Activated CD4-positive, alpha-beta T cell treated with anti-CD3 and anti-CD28 coated beads, Interleukin-2, amount 10 ng/mL, durations not matched to agents 24 days and 14 days (primary cell): ENCODE measurements at regions not wholly inside any gene's neighbourhood (a gene's known extent, or its start where the extent isn't known, plus 50 kb on each side); places are given as distances from the start of the nearest gene placed in this dataset.
"Not testable (repeated sequence)": the region's sequence is repeated elsewhere in the genome, so short reads cannot be mapped to it uniquely, and the experiment has no call there.

ENCODE experiments used
- DNase-seq: peaks from one replicate; pipeline ENCODE4 v3.0.0; 2022
- H3K27ac Mint-ChIP-seq: one replicate; pipeline ENCODE4 v1.8.0; 2022; ENCODE audit warnings: mild to moderate bottlenecking, mixed read lengths
- H3K27me3 Mint-ChIP-seq: one replicate; pipeline ENCODE4 v1.8.0; 2022; ENCODE audit warnings: mixed read lengths
- H3K36me3 Mint-ChIP-seq: one replicate; pipeline ENCODE4 v1.8.0; 2022; ENCODE audit warnings: low read depth, mild to moderate bottlenecking, mixed read lengths
- H3K4me1 Mint-ChIP-seq: one replicate; pipeline ENCODE4 v1.8.0; 2021; ENCODE audit warnings: mixed read lengths
- H3K4me3 Mint-ChIP-seq: one replicate; pipeline ENCODE4 v1.8.0; 2022; ENCODE audit warnings: mild to moderate bottlenecking, moderate library complexity, mixed read lengths
- H3K9me3 Mint-ChIP-seq: one replicate; pipeline ENCODE4 v1.8.0; 2021; ENCODE audit warnings: mixed read lengths
- intact Hi-C: fragments of 100-400 bp; cut with micrococcal nuclease; formaldehyde crosslinking; loops from one replicate; pipeline ENCODE4 v1.15.1; 2023

GRCh38 chr7:55715247-55715867, 143.1 kb upstream of the VOPP1 start:
- H3K27me3 Mint-ChIP-seq, H3K4me3 Mint-ChIP-seq, H3K36me3 Mint-ChIP-seq, H3K9me3 Mint-ChIP-seq, DNase-seq, intact Hi-C loops, H3K4me1 Mint-ChIP-seq, H3K27ac Mint-ChIP-seq: not testable (repeated sequence)

- H3K27me3 Mint-ChIP-seq, H3K4me1 Mint-ChIP-seq, H3K9me3 Mint-ChIP-seq, H3K36me3 Mint-ChIP-seq, DNase-seq, intact Hi-C loops, H3K4me3 Mint-ChIP-seq, H3K27ac Mint-ChIP-seq: not testable (repeated sequence)
Observed at GRCh38 chr7:55714370-55714769, 142.1 kb upstream of the VOPP1 start.

GRCh38 chr7:55710312-55710711, 138.0 kb upstream of the VOPP1 start:
- H3K4me1 Mint-ChIP-seq, H3K4me3 Mint-ChIP-seq, intact Hi-C loops, DNase-seq, H3K36me3 Mint-ChIP-seq, H3K27ac Mint-ChIP-seq, H3K27me3 Mint-ChIP-seq, H3K9me3 Mint-ChIP-seq: not testable (repeated sequence)

GRCh38 chr7:55708028-55708427, 135.7 kb upstream of the VOPP1 start:
- H3K9me3 Mint-ChIP-seq, H3K4me3 Mint-ChIP-seq, H3K27me3 Mint-ChIP-seq, DNase-seq, H3K4me1 Mint-ChIP-seq, H3K27ac Mint-ChIP-seq, H3K36me3 Mint-ChIP-seq, intact Hi-C loops: not testable (repeated sequence)

GRCh38 chr7:55707410-55707809, 135.1 kb upstream of the VOPP1 start:
- H3K27me3 Mint-ChIP-seq, DNase-seq, H3K9me3 Mint-ChIP-seq, H3K4me1 Mint-ChIP-seq, H3K27ac Mint-ChIP-seq, H3K4me3 Mint-ChIP-seq, H3K36me3 Mint-ChIP-seq, intact Hi-C loops: not testable (repeated sequence)

GRCh38 chr7:55706451-55707195, 134.3 kb upstream of the VOPP1 start:
- H3K9me3 Mint-ChIP-seq, intact Hi-C loops, H3K27ac Mint-ChIP-seq: not testable (repeated sequence)

GRCh38 chr7:55705728-55706450, 133.6 kb upstream of the VOPP1 start:
- H3K4me3 Mint-ChIP-seq, H3K27ac Mint-ChIP-seq, DNase-seq, H3K36me3 Mint-ChIP-seq, intact Hi-C loops, H3K27me3 Mint-ChIP-seq, H3K4me1 Mint-ChIP-seq, H3K9me3 Mint-ChIP-seq: not testable (repeated sequence)

More at GRCh38 chr7:55706451-55707195, 134.3 kb upstream of the VOPP1 start:
- not testable (repeated sequence) for H3K4me1 Mint-ChIP-seq, H3K36me3 Mint-ChIP-seq, DNase-seq, H3K4me3 Mint-ChIP-seq, H3K27me3 Mint-ChIP-seq

GRCh38 chr7:55702831-55703230, 130.5 kb upstream of the VOPP1 start:
- H3K4me3 Mint-ChIP-seq, H3K27me3 Mint-ChIP-seq, H3K9me3 Mint-ChIP-seq, H3K36me3 Mint-ChIP-seq, intact Hi-C loops, H3K27ac Mint-ChIP-seq, DNase-seq, H3K4me1 Mint-ChIP-seq: not testable (repeated sequence)

- intact Hi-C loops, H3K9me3 Mint-ChIP-seq, H3K4me3 Mint-ChIP-seq, DNase-seq, H3K27me3 Mint-ChIP-seq, H3K36me3 Mint-ChIP-seq, H3K4me1 Mint-ChIP-seq: not testable (repeated sequence)
- peak overlapping the region; percentile 11 for H3K27ac Mint-ChIP-seq
Observed at GRCh38 chr7:55699450-55699842, 127.1 kb upstream of the VOPP1 start.

- H3K36me3 Mint-ChIP-seq, H3K27me3 Mint-ChIP-seq, intact Hi-C loops, H3K4me1 Mint-ChIP-seq, H3K9me3 Mint-ChIP-seq: not testable (repeated sequence)
- Mint-ChIP-seq H3K4me3 (peak overlapping the region; percentile 12), H3K27ac (peak overlapping the region; percentile 11)
- DNase-seq: peak; percentile 58
Observed at GRCh38 chr7:55698607-55699449, 126.5 kb upstream of the VOPP1 start.

GRCh38 chr7:55695893-55696701, 123.8 kb upstream of the VOPP1 start:
- intact Hi-C loops, H3K9me3 Mint-ChIP-seq, DNase-seq, H3K4me1 Mint-ChIP-seq, H3K4me3 Mint-ChIP-seq, H3K27ac Mint-ChIP-seq, H3K27me3 Mint-ChIP-seq, H3K36me3 Mint-ChIP-seq: not testable (repeated sequence)

GRCh38 chr7:55694484-55694883, 122.2 kb upstream of the VOPP1 start:
- DNase-seq, H3K36me3 Mint-ChIP-seq, H3K4me1 Mint-ChIP-seq, H3K9me3 Mint-ChIP-seq, H3K27ac Mint-ChIP-seq, intact Hi-C loops, H3K27me3 Mint-ChIP-seq, H3K4me3 Mint-ChIP-seq: not testable (repeated sequence)
